Calu3 (cell line): ENCODE measurements at regions not wholly inside any gene's neighbourhood (a gene's known extent, or its start where the extent isn't known, plus 50 kb on each side); places are given as distances from the start of the nearest gene placed in this dataset.

Source experiments
- BruUV-seq: library from RNA; stranded (reverse); fragments of 400-500 nt; replicated peaks from 2 replicates; lab custom pipeline; 2021; lab: Mats Ljungman, UMichigan
- CTCF ChIA-PET: fragments of 300-600 bp; sonication (Branson Sonifier 250); formaldehyde crosslinking; loops from one replicate; lab custom pipeline; 2022; ENCODE audit warnings: antibody characterized with exemption; lab: Charles Lee
- DNase-seq: peaks from one replicate; pipeline ENCODE4 v3.0.0; 2022
- H3K27ac Mint-ChIP-seq: one replicate; pipeline ENCODE4 v1.8.0; 2022; ENCODE audit warnings: mixed read lengths; ENCODE audit not compliant: unreplicated experiment
- H3K27me3 Mint-ChIP-seq: one replicate; pipeline ENCODE4 v1.8.0; 2022; ENCODE audit warnings: mixed read lengths; ENCODE audit not compliant: unreplicated experiment
- H3K36me3 Mint-ChIP-seq: one replicate; pipeline ENCODE4 v1.8.0; 2022; ENCODE audit warnings: mild to moderate bottlenecking, moderate library complexity, mixed read lengths; ENCODE audit not compliant: insufficient read depth, unreplicated experiment
- H3K4me1 Mint-ChIP-seq: one replicate; pipeline ENCODE4 v1.8.0; 2022; ENCODE audit warnings: mild to moderate bottlenecking, low read depth, mixed read lengths; ENCODE audit not compliant: unreplicated experiment
- H3K4me3 Mint-ChIP-seq: one replicate; pipeline ENCODE4 v1.8.0; 2022; ENCODE audit warnings: mild to moderate bottlenecking, low read depth, moderate library complexity, mixed read lengths; ENCODE audit not compliant: unreplicated experiment
- H3K9me3 Mint-ChIP-seq: one replicate; pipeline ENCODE4 v1.8.0; 2022; ENCODE audit warnings: low read depth, mixed read lengths; ENCODE audit not compliant: unreplicated experiment
- CTCF ChIP-seq: fragments of 200-600 bp; IDR thresholded peaks from one replicate; pipeline ENCODE4 v1.8.0; 2022; ENCODE audit warnings: antibody characterized with exemption; ENCODE audit not compliant: unreplicated experiment
- intact Hi-C: fragments of 100-400 bp; cut with micrococcal nuclease; formaldehyde crosslinking; loops from one replicate; pipeline ENCODE4 v1.10.0; 2022; ENCODE audit not compliant: unreplicated experiment

- intact Hi-C loops = no loop called here
- CTCF ChIA-PET = interaction anchor here (0.6 kb wide), 1 partner anchor 268 kb away, joined by 3 read pairs; no protein-coding TSS in a partner anchor
- Mint-ChIP-seq H3K36me3 (peaks cover 15% of the 10 kb centered on the region), H3K4me1 (peaks cover 57% of the 10 kb centered on the region), H3K27ac (peak overlapping the region; percentile 46), H3K27me3 (peaks cover 35% of the 10 kb centered on the region), H3K4me3 (no peak overlapping the region), H3K9me3 (no peaks in the 10 kb centered on the region)
- TF ChIP-seq CTCF = no peak
- DNase-seq = no peak
- no TSS peak for BruUV-seq
These were observed 169.6 kb upstream of the TLE3 start for GRCh38 chr15:70267306-70267705.

GRCh38 chr15:70266412-70267121 lies 168.8 kb upstream of the TLE3 start:
- no peak for TF ChIP-seq CTCF
- H3K36me3 Mint-ChIP-seq = peaks cover 15% of the 10 kb centered on the region
- H3K9me3 Mint-ChIP-seq = no peaks in the 10 kb centered on the region
- DNase-seq = peak; percentile 71
- H3K27ac Mint-ChIP-seq = peak overlapping the region; percentile 46
- CTCF ChIA-PET = interaction anchor here (0.6 kb wide), 1 partner anchor 269 kb away, joined by 3 read pairs; no protein-coding TSS in a partner anchor
- BruUV-seq = no TSS peak
- intact Hi-C loops = no loop called here
- H3K4me1 Mint-ChIP-seq = peaks cover 53% of the 10 kb centered on the region
- H3K4me3 Mint-ChIP-seq = peak overlapping the region; percentile 10
- H3K27me3 Mint-ChIP-seq = peaks cover 43% of the 10 kb centered on the region

GRCh38 chr15:70265986-70266385 lies 168.3 kb upstream of the TLE3 start:
- Mint-ChIP-seq H3K4me3 (no peak overlapping the region), H3K27me3 (peaks cover 46% of the 10 kb centered on the region), H3K27ac (no peak overlapping the region), H3K9me3 (no peaks in the 10 kb centered on the region), H3K36me3 (peaks cover 15% of the 10 kb centered on the region), H3K4me1 (peaks cover 47% of the 10 kb centered on the region)
- DNase-seq = no peak
- no TSS peak for BruUV-seq
- CTCF ChIA-PET = interaction anchor here (0.6 kb wide), 1 partner anchor 38 kb away, joined by 5 read pairs; no protein-coding TSS in a partner anchor
- no peak for TF ChIP-seq CTCF
- intact Hi-C loops = no loop called here

- no peaks in the 10 kb centered on the region for H3K9me3 Mint-ChIP-seq
- H3K36me3 Mint-ChIP-seq = peaks cover 15% of the 10 kb centered on the region
- H3K27me3 Mint-ChIP-seq = peaks cover 51% of the 10 kb centered on the region
- DNase-seq = no peak
- no peak for TF ChIP-seq CTCF
- no peak overlapping the region for H3K4me3 Mint-ChIP-seq
- peaks cover 42% of the 10 kb centered on the region for H3K4me1 Mint-ChIP-seq
- H3K27ac Mint-ChIP-seq = no peak overlapping the region
- intact Hi-C loops = no loop called here
- CTCF ChIA-PET = interaction anchor here (0.6 kb wide), 2 partner anchors 10 to 38 kb away, joined by 4 to 5 read pairs; no protein-coding TSS in a partner anchor
- no TSS peak for BruUV-seq
These were observed 167.8 kb upstream of the TLE3 start for GRCh38 chr15:70265466-70265978.
